ENCODE measurements at regions not wholly inside any gene's neighbourhood (a gene's known extent, or its start where the extent isn't known, plus 50 kb on each side); places are given as distances from the start of the nearest gene placed in this dataset.
"Not testable (repeated sequence)": the region's sequence is repeated elsewhere in the genome, so short reads cannot be mapped to it uniquely, and the experiment has no call there.

GRCh38 chr6:141977782-141978181 lies 154.9 kb upstream of the GJE1 start:
- H3K36me3 ChIP-seq, result no peaks in the 10 kb centered on the region
- WGBS, 2 donors (ENCODE audit: low coverage in 1 of 2), result 81 to 95% methylated on average over 2 of the region's 2 CpGs
- no peak overlapping the region for H3K27ac ChIP-seq
- TF ChIP-seq, protein P1, sequence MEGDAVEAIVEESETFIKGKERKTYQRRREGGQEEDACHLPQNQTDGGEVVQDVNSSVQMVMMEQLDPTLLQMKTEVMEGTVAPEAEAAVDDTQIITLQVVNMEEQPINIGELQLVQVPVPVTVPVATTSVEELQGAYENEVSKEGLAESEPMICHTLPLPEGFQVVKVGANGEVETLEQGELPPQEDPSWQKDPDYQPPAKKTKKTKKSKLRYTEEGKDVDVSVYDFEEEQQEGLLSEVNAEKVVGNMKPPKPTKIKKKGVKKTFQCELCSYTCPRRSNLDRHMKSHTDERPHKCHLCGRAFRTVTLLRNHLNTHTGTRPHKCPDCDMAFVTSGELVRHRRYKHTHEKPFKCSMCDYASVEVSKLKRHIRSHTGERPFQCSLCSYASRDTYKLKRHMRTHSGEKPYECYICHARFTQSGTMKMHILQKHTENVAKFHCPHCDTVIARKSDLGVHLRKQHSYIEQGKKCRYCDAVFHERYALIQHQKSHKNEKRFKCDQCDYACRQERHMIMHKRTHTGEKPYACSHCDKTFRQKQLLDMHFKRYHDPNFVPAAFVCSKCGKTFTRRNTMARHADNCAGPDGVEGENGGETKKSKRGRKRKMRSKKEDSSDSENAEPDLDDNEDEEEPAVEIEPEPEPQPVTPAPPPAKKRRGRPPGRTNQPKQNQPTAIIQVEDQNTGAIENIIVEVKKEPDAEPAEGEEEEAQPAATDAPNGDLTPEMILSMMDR (IDR thresholded peaks at IDR 0.05), result no peak
- TF ChIP-seq POLR2AphosphoS5 (IDR thresholded peaks at IDR 0.05), result no peak
- no peak for TF ChIP-seq EP300 (IDR thresholded peaks at IDR 0.05)
- TF ChIP-seq POLR2A (IDR thresholded peaks at IDR 0.05), result no peak
- no peaks in the 10 kb centered on the region for H3K9me3 ChIP-seq
- H3K27me3 ChIP-seq, result no peaks in the 10 kb centered on the region
- no peaks in the 10 kb centered on the region for H3K4me1 ChIP-seq
- H3K4me3 ChIP-seq, result no peak overlapping the region
- no peak for ATAC-seq

GRCh38 chr6:141976994-141977393 lies 155.7 kb upstream of the GJE1 start:
- Histone ChIP-seq H3K9me3 (no peaks in the 10 kb centered on the region), H3K4me1 (no peaks in the 10 kb centered on the region), H3K27me3 (no peaks in the 10 kb centered on the region), H3K27ac (no peak overlapping the region), H3K36me3 (no peaks in the 10 kb centered on the region), H3K4me3 (no peak overlapping the region)
- WGBS, 2 donors (ENCODE audit: low coverage in 1 of 2), result 36 to 67% methylated on average over 1 of the region's 1 CpG
- TF ChIP-seq, protein P1 (IDR thresholded peaks at IDR 0.05), result no peak
- TF ChIP-seq POLR2A (IDR thresholded peaks at IDR 0.05) (no peak), POLR2AphosphoS5 (IDR thresholded peaks at IDR 0.05) (no peak), EP300 (IDR thresholded peaks at IDR 0.05) (no peak)
- ATAC-seq, result no peak

DNA sequence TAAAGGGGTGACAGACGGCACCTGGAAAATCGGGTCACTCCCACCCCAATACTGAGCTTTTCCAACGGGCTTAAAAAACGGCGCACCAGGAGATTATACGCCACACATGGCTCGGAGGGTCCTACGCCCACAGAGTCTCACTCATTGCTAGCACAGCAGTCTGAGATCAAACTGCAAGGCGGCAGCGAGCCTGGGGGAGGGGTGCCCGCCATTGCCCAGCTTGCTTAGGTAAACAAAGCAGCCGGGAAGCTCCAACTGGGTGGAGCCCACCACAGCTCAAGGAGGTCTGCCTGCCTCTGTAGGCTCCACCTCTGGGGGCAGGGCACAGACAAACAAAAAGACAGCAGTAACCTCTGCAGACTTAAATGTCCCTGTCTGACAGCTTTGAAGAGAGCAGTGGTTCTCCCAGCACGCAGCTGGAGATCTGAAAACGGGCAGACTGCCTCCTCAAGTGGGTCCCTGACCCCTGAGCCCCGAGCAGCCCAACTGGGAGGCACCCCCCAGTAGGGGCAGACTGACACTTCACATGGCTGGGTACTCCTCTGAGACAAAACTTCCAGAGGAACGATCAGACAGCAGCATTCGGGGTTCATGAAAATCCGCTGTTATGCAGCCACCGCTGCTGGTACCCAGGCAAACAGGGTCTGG lies 162.8 kb upstream of the GJE1 start:
- H3K36me3 ChIP-seq, H3K9me3 ChIP-seq, H3K27me3 ChIP-seq, H3K4me3 ChIP-seq, H3K27ac ChIP-seq, ATAC-seq, H3K4me1 ChIP-seq: not testable (repeated sequence)
- 30% methylated on average over 2 of the region's 19 CpGs; no CpG with 5 or more reads in 1 of the 2 donors for WGBS, 2 donors (ENCODE audit: low coverage in 1 of 2)

- Histone ChIP-seq H3K4me3 (no peak overlapping the region), H3K9me3 (no peaks in the 10 kb centered on the region), H3K36me3 (no peaks in the 10 kb centered on the region), H3K27me3 (no peaks in the 10 kb centered on the region), H3K27ac (no peak overlapping the region), H3K4me1 (no peaks in the 10 kb centered on the region)
- TF ChIP-seq, protein P1 (IDR thresholded peaks at IDR 0.05), result no peak
- TF ChIP-seq POLR2AphosphoS5 (IDR thresholded peaks at IDR 0.05) (no peak), POLR2A (IDR thresholded peaks at IDR 0.05) (no peak), EP300 (IDR thresholded peaks at IDR 0.05) (no peak)
- WGBS, 2 donors (ENCODE audit: low coverage in 1 of 2), result 88 to 89% methylated on average over 3 of the region's 7 CpGs
- no peak for ATAC-seq
Observed at GRCh38 chr6:141969201-141969600, 163.5 kb upstream of the GJE1 start.

DNA sequence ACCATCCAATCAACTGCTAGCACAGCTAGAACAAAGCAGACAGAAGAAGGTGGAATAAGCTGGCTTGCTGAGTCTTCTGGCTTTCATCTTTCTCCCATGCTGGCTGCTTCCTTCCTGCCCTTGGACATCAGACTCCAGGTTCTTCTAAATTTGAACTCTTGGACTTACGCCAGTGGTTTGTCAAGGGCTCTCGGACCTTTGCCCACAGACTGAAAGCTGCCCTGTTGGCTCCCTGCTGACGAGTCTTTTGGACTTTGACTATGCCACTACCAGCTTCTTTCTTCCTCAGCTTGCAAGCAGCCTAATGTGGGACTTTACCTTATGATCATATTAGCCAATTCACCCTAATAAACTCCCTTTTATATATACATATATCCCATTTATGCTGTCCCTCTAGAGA lies 164.1 kb upstream of the GJE1 start:
- Histone ChIP-seq H3K36me3 (no peaks in the 10 kb centered on the region), H3K4me1 (no peaks in the 10 kb centered on the region), H3K27ac (no peak overlapping the region), H3K27me3 (no peaks in the 10 kb centered on the region), H3K4me3 (no peak overlapping the region), H3K9me3 (no peaks in the 10 kb centered on the region)
- TF ChIP-seq EP300 (IDR thresholded peaks at IDR 0.05), result no peak
- TF ChIP-seq, protein P1 (IDR thresholded peaks at IDR 0.05), result no peak
- no peak for TF ChIP-seq POLR2AphosphoS5 (IDR thresholded peaks at IDR 0.05)
- TF ChIP-seq POLR2A (IDR thresholded peaks at IDR 0.05), result no peak
- WGBS, 2 donors (ENCODE audit: low coverage in 1 of 2), result 78 to 88% methylated on average over 3 of the region's 3 CpGs
- ATAC-seq, result no peak
